ENCODE measurements at regions not wholly inside any gene's neighbourhood (a gene's known extent, or its start where the extent isn't known, plus 50 kb on each side); places are given as distances from the start of the nearest gene placed in this dataset.
A peak's percentile ranks its signal among the peaks of the same experiment; 100 is the strongest.

GRCh38 chr1:234778221-234779159, 168.5 kb upstream of the IRF2BP2 start:
- Histone ChIP-seq H3K4me1 (ENCODE audit: control insufficient read depth in 1 of 2, insufficient read depth in 2 of 2, low read length in 2 of 2) (peaks cover 6 to 7% of the 10 kb centered on the region in 2 donors), H3K4me3 (ENCODE audit: low read depth in 1 of 2, low read length in 2 of 2) (no peak overlapping the region), H3K36me3 (ENCODE audit: control insufficient read depth in 1 of 2, insufficient read depth in 2 of 2, low read length in 2 of 2) (no peaks in the 10 kb centered on the region), H3K27ac (ENCODE audit: low read depth, low read length) (no peak overlapping the region), H3K9ac (ENCODE audit: low read depth in 1 of 2, low read length in 2 of 2) (no peak overlapping the region), H3K27me3 (ENCODE audit: control insufficient read depth in 1 of 2, insufficient read depth in 2 of 2, low read length in 2 of 2) (peaks cover 3 to 5% of the 10 kb centered on the region in 2 donors), H3K9me3 (ENCODE audit: control insufficient read depth in 1 of 2, low read length in 2 of 2) (peaks cover 0 to 3% of the 10 kb centered on the region in 2 donors)

GRCh38 chr1:234777856-234778220, 167.9 kb upstream of the IRF2BP2 start:
- H3K4me3 ChIP-seq (ENCODE audit: low read depth in 1 of 2, low read length in 2 of 2), result no peak overlapping the region
- no peaks in the 10 kb centered on the region for H3K36me3 ChIP-seq (ENCODE audit: control insufficient read depth in 1 of 2, insufficient read depth in 2 of 2, low read length in 2 of 2)
- peaks cover 3 to 5% of the 10 kb centered on the region in 2 donors for H3K27me3 ChIP-seq (ENCODE audit: control insufficient read depth in 1 of 2, insufficient read depth in 2 of 2, low read length in 2 of 2)
- H3K9me3 ChIP-seq (ENCODE audit: control insufficient read depth in 1 of 2, low read length in 2 of 2), result peaks cover 0 to 3% of the 10 kb centered on the region in 2 donors
- peaks cover 6 to 7% of the 10 kb centered on the region in 2 donors for H3K4me1 ChIP-seq (ENCODE audit: control insufficient read depth in 1 of 2, insufficient read depth in 2 of 2, low read length in 2 of 2)
- H3K9ac ChIP-seq (ENCODE audit: low read depth in 1 of 2, low read length in 2 of 2), result no peak overlapping the region
- H3K27ac ChIP-seq (ENCODE audit: low read depth, low read length), result no peak overlapping the region

GRCh38 chr1:234776876-234777855, 167.2 kb upstream of the IRF2BP2 start:
- Histone ChIP-seq H3K9me3 (ENCODE audit: control insufficient read depth in 1 of 2, low read length in 2 of 2) (peaks cover 0 to 3% of the 10 kb centered on the region in 2 donors), H3K9ac (ENCODE audit: low read depth in 1 of 2, low read length in 2 of 2) (no peak overlapping the region), H3K27me3 (ENCODE audit: control insufficient read depth in 1 of 2, insufficient read depth in 2 of 2, low read length in 2 of 2) (peaks cover 3 to 5% of the 10 kb centered on the region in 2 donors), H3K27ac (ENCODE audit: low read depth, low read length) (no peak overlapping the region), H3K36me3 (ENCODE audit: control insufficient read depth in 1 of 2, insufficient read depth in 2 of 2, low read length in 2 of 2) (no peaks in the 10 kb centered on the region), H3K4me3 (ENCODE audit: low read depth in 1 of 2, low read length in 2 of 2) (no peak overlapping the region), H3K4me1 (ENCODE audit: control insufficient read depth in 1 of 2, insufficient read depth in 2 of 2, low read length in 2 of 2) (peaks cover 7 to 11% of the 10 kb centered on the region in 2 donors)

GRCh38 chr1:234776256-234776875, 166.4 kb upstream of the IRF2BP2 start:
- Histone ChIP-seq H3K9me3 (ENCODE audit: control insufficient read depth in 1 of 2, low read length in 2 of 2) (peaks cover 0 to 3% of the 10 kb centered on the region in 2 donors), H3K9ac (ENCODE audit: low read depth in 1 of 2, low read length in 2 of 2) (no peak overlapping the region), H3K27me3 (ENCODE audit: control insufficient read depth in 1 of 2, insufficient read depth in 2 of 2, low read length in 2 of 2) (peaks cover under 1 to 3% of the 10 kb centered on the region in 2 donors), H3K4me1 (ENCODE audit: control insufficient read depth in 1 of 2, insufficient read depth in 2 of 2, low read length in 2 of 2) (peaks cover 15 to 19% of the 10 kb centered on the region in 2 donors), H3K4me3 (ENCODE audit: low read depth in 1 of 2, low read length in 2 of 2) (no peak overlapping the region), H3K27ac (ENCODE audit: low read depth, low read length) (no peak overlapping the region), H3K36me3 (ENCODE audit: control insufficient read depth in 1 of 2, insufficient read depth in 2 of 2, low read length in 2 of 2) (no peaks in the 10 kb centered on the region)

- Histone ChIP-seq H3K27me3 (ENCODE audit: control insufficient read depth in 1 of 2, insufficient read depth in 2 of 2, low read length in 2 of 2) (peaks cover 0 to 3% of the 10 kb centered on the region in 2 donors), H3K9ac (ENCODE audit: low read depth in 1 of 2, low read length in 2 of 2) (no peak overlapping the region), H3K36me3 (ENCODE audit: control insufficient read depth in 1 of 2, insufficient read depth in 2 of 2, low read length in 2 of 2) (no peaks in the 10 kb centered on the region), H3K4me3 (ENCODE audit: low read depth in 1 of 2, low read length in 2 of 2) (no peak overlapping the region), H3K4me1 (ENCODE audit: control insufficient read depth in 1 of 2, insufficient read depth in 2 of 2, low read length in 2 of 2) (peaks cover 19% of the 10 kb centered on the region in 2 donors), H3K9me3 (ENCODE audit: control insufficient read depth in 1 of 2, low read length in 2 of 2) (peaks cover 0 to 3% of the 10 kb centered on the region in 2 donors), H3K27ac (ENCODE audit: low read depth, low read length) (no peak overlapping the region)
Measured at GRCh38 chr1:234775477-234776246, 165.7 kb upstream of the IRF2BP2 start.

GRCh38 chr1:234774971-234775370, 165.0 kb upstream of the IRF2BP2 start:
- H3K9ac ChIP-seq (ENCODE audit: low read depth in 1 of 2, low read length in 2 of 2), result no peak overlapping the region
- no peaks in the 10 kb centered on the region for H3K36me3 ChIP-seq (ENCODE audit: control insufficient read depth in 1 of 2, insufficient read depth in 2 of 2, low read length in 2 of 2)
- peaks cover 19% of the 10 kb centered on the region in 2 donors for H3K4me1 ChIP-seq (ENCODE audit: control insufficient read depth in 1 of 2, insufficient read depth in 2 of 2, low read length in 2 of 2)
- H3K4me3 ChIP-seq (ENCODE audit: low read depth in 1 of 2, low read length in 2 of 2), result no peak overlapping the region
- peaks cover 0 to 3% of the 10 kb centered on the region in 2 donors for H3K27me3 ChIP-seq (ENCODE audit: control insufficient read depth in 1 of 2, insufficient read depth in 2 of 2, low read length in 2 of 2)
- no peak overlapping the region for H3K27ac ChIP-seq (ENCODE audit: low read depth, low read length)
- H3K9me3 ChIP-seq (ENCODE audit: control insufficient read depth in 1 of 2, low read length in 2 of 2), result peaks cover 0 to 3% of the 10 kb centered on the region in 2 donors

GRCh38 chr1:234773936-234774677, 164.1 kb upstream of the IRF2BP2 start:
- Histone ChIP-seq H3K9me3 (ENCODE audit: control insufficient read depth in 1 of 2, low read length in 2 of 2) (peaks cover 0 to 3% of the 10 kb centered on the region in 2 donors), H3K36me3 (ENCODE audit: control insufficient read depth in 1 of 2, insufficient read depth in 2 of 2, low read length in 2 of 2) (no peaks in the 10 kb centered on the region), H3K9ac (ENCODE audit: low read depth in 1 of 2, low read length in 2 of 2) (no peak overlapping the region), H3K4me1 (ENCODE audit: control insufficient read depth in 1 of 2, insufficient read depth in 2 of 2, low read length in 2 of 2) (peaks cover 23 to 24% of the 10 kb centered on the region in 2 donors), H3K27ac (ENCODE audit: low read depth, low read length) (no peak overlapping the region), H3K27me3 (ENCODE audit: control insufficient read depth in 1 of 2, insufficient read depth in 2 of 2, low read length in 2 of 2) (peaks cover 0 to 3% of the 10 kb centered on the region in 2 donors), H3K4me3 (ENCODE audit: low read depth in 1 of 2, low read length in 2 of 2) (no peak overlapping the region)

- H3K27me3 ChIP-seq (ENCODE audit: control insufficient read depth in 1 of 2, insufficient read depth in 2 of 2, low read length in 2 of 2), result peaks cover 0 to 3% of the 10 kb centered on the region in 2 donors
- peak overlapping the region; percentile 36 for H3K27ac ChIP-seq (ENCODE audit: low read depth, low read length)
- H3K9ac ChIP-seq (ENCODE audit: low read depth in 1 of 2, low read length in 2 of 2), result peak overlapping the region; percentile 9 to 51
- no peaks in the 10 kb centered on the region for H3K36me3 ChIP-seq (ENCODE audit: control insufficient read depth in 1 of 2, insufficient read depth in 2 of 2, low read length in 2 of 2)
- peaks cover 30 to 32% of the 10 kb centered on the region in 2 donors for H3K4me1 ChIP-seq (ENCODE audit: control insufficient read depth in 1 of 2, insufficient read depth in 2 of 2, low read length in 2 of 2)
- H3K4me3 ChIP-seq (ENCODE audit: low read depth in 1 of 2, low read length in 2 of 2), result peak overlapping the region in 1 of 2 donors; percentile 23
- H3K9me3 ChIP-seq (ENCODE audit: control insufficient read depth in 1 of 2, low read length in 2 of 2), result peaks cover 0 to 3% of the 10 kb centered on the region in 2 donors
Measured at GRCh38 chr1:234772345-234773147, 162.6 kb upstream of the IRF2BP2 start.

Measured in duodenal mucosa (tissue), 2 donors.